Ammon's horn (tissue), 1 donor: ENCODE measurements at regions not wholly inside any gene's neighbourhood (a gene's known extent, or its start where the extent isn't known, plus 50 kb on each side); places are given as distances from the start of the nearest gene placed in this dataset.

Experiments
- DNase-seq: peaks from one replicate; pipeline ENCODE4 v3.0.0-alpha.2; 2016; ENCODE audit warnings: low spot score

DNA sequence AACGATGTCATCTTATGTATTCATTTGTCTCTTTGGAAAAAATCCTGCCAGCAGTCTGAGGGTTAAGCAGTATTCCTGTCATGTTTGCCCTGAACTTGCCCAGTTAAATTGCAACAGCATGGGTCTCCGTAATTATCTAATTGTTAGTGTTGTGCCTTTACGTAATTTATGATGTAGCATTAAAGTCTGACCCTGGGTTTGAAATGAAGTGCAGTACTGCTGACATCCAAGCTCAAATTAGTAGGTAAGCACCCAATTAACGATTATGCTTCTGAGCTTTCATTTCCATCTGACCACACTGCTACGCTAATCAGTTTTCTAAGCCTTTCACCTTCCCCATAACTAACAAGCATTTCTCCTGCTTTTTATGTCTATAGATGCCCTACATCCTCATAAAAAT lies 241.8 kb downstream of the ARRDC4 start:
- no peak for DNase-seq

- DNase-seq = no peak
These were observed 243.6 kb downstream of the ARRDC4 start for GRCh38 chr15:98203872-98204660.

- DNase-seq = no peak
These were observed 247.4 kb downstream of the ARRDC4 start for GRCh38 chr15:98207928-98208327.

GRCh38 chr15:98213346-98213979 lies 253.0 kb downstream of the ARRDC4 start:
- DNase-seq = peak; percentile 57

DNA sequence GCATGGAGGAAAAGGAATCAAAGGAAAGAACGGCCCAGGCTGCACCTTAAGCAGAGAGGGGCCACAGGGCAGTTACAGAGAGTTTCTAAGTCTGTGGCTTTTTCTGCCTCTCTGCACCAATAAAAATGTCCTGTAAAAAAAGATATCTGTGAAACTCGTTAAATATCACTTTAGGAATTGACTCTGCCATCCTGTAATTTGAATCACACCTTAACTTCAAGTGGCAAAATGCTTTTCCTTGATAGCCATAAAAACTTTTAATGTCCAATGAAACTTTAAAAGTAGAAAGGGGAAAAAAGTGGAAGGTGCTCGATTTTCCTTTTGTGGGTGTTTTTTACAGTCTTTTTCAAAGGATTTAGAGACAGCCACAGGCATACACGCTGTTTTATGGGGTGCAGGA lies 255.7 kb downstream of the ARRDC4 start:
- DNase-seq = no peak

GRCh38 chr15:98217356-98217755 lies 256.9 kb downstream of the ARRDC4 start:
- no peak for DNase-seq

- no peak for DNase-seq
These were observed 260.6 kb downstream of the ARRDC4 start for GRCh38 chr15:98221144-98221543.

DNA sequence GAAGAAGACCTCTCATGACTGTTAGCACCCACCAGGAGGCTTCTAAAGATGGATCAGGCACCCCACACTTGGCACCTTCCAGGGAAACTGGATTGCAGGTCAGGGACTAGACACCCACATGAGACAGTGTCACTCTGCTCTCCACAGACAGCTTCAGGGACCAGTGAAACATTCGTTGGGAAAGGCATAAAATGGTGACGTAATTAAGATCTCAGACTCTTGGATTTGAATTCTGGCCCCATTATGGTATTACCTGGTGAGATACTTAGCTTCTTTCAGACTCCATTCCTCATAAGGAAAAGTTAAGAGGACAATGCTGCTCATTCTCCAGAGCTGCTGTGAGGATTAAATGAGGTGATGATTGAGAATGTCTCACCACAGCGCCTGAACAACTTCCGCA lies 261.1 kb downstream of the ARRDC4 start:
- no peak for DNase-seq

DNA sequence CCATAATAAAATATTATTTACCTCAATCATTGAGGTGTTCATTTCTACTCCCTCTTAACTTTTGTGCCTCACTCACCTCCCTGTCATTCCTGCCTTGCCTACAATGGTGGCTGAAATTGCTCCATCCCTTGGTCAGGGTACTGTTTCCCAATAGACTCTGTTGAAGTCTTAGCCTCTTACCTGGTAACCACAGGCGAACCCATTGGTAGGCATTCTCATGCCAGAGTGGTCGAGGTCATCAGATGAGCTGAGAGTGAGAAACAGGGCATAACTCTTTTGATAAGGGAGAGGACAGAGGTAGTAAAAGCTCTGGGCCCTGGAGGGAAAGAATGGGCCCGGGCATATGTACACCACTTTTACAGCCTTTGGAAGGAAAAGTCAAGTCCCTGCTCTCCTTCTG lies 265.6 kb downstream of the ARRDC4 start:
- DNase-seq = no peak

DNA sequence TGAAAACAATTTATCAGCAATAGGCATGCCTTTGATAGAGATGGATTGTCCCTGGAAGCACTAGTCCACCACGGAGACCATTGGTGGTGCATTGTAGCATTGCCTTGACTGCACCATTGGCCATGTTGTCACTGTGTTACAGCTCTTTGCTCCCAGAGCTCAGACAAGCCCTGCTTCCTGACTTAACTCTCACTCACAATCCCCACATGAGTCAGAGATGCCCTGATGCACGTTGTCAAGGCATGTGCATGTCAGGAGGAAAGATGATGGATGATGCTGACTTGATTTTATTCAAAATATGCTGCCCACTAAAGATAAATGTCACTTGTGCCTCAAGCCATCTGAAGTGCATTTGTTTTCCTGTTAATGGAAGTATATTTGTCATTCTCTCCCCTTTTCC lies 266.1 kb downstream of the ARRDC4 start:
- no peak for DNase-seq

DNA sequence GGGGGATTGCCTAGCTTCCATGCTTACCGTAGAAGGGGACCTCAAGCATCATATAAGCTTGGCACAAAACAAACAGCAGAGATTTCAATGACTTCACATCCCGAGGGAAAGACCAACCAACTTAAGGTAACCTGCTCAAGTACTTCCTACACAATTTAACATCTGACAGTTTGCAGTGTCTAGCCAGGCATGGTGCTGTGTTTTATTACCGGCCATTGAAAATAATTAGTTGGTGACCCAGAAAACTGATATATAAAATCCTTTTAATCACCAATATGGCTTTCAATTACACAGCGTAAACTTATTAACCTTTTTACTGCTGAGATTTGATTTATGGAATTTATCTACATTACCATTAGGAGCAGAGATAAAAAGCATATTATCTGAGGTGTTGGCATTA lies 268.3 kb downstream of the ARRDC4 start:
- DNase-seq = no peak

GRCh38 chr15:98230975-98231374 lies 270.5 kb downstream of the ARRDC4 start:
- DNase-seq = no peak

- no peak for DNase-seq
These were observed 271.4 kb downstream of the ARRDC4 start for GRCh38 chr15:98231696-98232440.

DNA sequence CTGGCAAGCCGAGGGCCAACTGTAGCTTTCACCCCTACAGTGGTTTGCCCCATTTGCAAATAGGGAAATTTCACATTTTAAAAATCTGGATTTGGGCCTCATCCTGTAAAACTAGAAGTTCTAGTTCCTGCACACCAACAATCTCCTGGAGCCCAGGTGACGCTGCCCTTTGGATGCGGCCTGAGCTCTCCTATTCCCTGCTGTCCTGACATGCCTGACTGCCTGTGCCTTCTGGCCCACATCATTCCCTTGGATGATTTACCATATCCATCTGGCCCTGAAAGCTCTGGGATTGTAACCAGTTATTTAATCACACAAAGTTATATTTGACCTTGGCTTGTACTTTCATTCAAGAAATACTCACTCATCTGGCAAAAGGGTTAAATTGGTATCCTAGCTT lies 272.3 kb downstream of the ARRDC4 start:
- DNase-seq = no peak

DNA sequence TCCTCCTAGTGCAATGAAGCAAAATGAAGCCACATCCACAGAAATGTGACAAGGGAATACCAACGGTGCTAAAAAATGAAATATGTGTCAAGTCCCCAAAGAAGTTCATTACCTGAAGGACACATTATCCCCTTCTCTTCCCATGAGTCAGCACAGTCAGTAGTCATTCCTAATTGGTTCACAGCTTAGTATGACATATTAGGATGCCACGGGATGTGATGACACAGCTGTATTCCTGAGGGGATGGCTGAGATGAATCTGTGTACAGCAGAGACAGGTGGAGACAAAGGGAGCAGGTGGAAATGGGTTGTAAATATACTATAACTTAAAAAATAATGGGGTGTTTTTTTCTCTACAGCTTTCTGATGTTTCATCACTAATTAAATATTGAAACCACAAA lies 273.4 kb downstream of the ARRDC4 start:
- no peak for DNase-seq

DNA sequence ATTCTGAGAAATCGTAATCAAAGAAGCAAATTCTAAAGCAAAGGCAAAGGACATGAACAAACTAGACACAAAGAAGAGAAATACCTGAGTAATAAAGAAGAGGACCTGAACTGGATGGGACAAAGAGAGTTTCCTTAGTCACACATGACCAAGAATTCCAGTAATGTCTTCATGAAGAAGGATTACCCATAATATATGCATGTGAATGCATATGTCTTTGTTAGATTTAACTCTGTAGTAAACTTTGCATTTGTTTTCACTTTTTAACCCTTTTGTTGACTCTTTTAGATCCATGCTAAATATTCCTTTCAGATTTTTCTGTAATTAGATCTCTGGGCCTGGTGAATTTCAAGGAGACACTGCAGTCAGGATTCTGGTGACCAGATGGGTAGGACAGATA lies 279.8 kb downstream of the ARRDC4 start:
- no peak for DNase-seq

GRCh38 chr15:98241032-98241554 lies 280.6 kb downstream of the ARRDC4 start:
- DNase-seq = no peak

DNA sequence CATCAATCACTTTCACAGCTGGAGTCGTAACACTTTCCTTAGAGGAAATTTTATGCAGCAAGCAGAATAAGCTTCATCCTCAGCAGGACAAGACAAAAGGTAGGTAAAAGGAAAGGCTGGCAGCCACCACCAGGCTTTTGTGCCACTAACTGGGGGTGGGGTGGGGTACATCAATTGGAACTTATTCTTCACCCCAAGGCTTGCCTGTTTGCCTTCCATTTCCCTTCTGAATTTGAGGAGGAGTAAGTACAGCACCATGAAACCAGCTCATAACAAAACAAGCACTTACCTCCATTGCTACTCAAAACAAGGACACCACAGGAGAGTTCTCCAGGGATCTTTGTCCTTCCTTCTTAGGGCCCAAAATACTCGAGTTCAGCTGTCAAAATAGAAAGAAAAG lies 296.8 kb downstream of the ARRDC4 start:
- no peak for DNase-seq

DNA sequence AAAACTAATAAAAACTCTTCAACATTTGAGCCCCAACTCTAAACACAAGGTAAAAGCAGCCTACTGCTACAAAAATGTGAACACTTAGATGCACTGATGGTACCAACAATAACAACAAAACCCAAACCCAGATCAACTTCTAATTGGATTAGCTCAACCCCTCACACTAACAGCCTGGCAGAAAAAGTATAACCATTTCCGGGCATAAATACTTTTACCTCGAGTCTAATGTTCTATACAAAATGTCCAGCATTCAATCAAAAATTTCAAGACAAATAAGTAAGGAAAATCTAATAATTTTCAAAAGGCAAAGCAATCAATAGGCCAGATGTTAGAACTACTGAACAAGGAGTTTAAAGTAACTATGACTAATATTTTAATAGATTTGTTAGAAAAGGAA lies 303.3 kb downstream of the ARRDC4 start:
- no peak for DNase-seq

GRCh38 chr15:98266295-98266694 lies 305.8 kb downstream of the ARRDC4 start:
- DNase-seq = no peak

GRCh38 chr15:98268163-98268562 lies 307.7 kb downstream of the ARRDC4 start:
- no peak for DNase-seq

- no peak for DNase-seq
These were observed 312.1 kb downstream of the ARRDC4 start for GRCh38 chr15:98272625-98273024.

DNA sequence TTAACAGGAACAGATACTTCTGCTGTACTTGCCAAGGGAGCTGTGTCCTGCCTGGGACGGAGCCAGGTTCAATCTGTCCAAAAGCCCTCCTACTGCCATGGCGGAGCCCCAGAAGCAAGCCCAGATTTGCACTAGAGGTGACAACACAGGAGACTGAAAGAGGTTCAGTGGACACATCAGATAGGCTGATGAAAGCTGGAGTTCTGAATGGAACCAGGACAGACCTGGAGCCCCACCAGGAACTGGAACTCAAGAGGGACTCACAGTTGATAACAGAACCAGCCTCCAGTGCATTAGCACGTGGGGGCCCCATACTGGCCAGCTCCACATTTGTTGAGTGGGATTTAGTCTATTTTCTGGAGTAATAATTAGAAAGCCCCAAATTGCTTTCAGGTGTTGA lies 315.5 kb downstream of the ARRDC4 start:
- DNase-seq = no peak
